ENCODE measurements at regions not wholly inside any gene's neighbourhood (a gene's known extent, or its start where the extent isn't known, plus 50 kb on each side); places are given as distances from the start of the nearest gene placed in this dataset.

DNA sequence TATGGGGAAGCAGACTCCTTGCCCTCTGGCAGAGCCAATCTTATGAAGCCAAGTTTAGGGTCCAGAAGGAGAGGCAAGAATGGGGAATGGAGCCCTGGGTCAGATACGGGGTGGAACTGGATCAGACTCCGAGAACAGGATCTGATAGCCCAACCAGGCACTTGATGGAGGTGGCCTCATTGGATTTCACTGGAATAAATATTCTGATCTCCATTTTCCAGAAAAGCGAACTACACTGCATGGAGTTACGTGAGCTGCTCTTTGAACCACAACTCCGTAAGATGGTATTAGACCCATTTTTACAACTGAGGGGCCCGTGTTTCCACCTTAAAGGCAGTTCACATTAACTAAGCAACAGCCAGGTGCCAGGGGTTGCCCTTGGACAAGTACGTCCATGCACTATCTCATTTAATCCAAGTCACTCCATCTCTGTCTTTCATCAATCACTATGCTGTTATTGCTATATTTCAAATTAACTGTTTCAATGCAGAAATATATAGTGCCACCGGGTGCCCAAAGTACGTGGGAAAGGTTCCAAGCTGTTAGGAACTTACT lies 155.2 kb downstream of the BCL11B start:
- ATAC-seq: no peak
- H3K36me3 Mint-ChIP-seq: no peaks in the 10 kb centered on the region
- H3K4me3 Mint-ChIP-seq: no peak overlapping the region
- H3K4me1 Mint-ChIP-seq: no peaks in the 10 kb centered on the region
- peaks cover 6% of the 10 kb centered on the region for H3K9me3 Mint-ChIP-seq
- no peak overlapping the region for H3K27ac Mint-ChIP-seq
- peaks cover 7% of the 10 kb centered on the region for H3K27me3 Mint-ChIP-seq

DNA sequence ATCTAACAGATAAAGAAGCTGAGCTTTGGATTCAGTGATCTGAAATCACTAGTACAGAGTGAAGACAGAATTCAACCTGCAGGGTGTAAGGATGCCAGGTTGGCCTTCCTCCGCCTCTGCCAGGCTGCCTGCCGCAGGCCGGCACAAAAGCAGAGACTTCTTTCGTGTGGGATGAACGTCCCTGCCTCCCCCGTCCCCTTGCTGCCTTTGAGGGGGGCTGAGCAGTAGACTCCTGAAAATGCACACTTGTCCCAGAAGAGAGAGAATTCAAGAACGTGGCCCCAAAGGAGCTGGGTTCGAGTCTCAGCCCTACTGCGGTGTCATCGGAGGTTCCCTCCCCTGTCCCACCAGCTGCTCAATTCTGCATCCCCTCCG lies 154.3 kb downstream of the BCL11B start:
- H3K4me1 Mint-ChIP-seq: no peaks in the 10 kb centered on the region
- H3K36me3 Mint-ChIP-seq: no peaks in the 10 kb centered on the region
- no peak for ATAC-seq
- H3K27me3 Mint-ChIP-seq: peaks cover 7% of the 10 kb centered on the region
- peaks cover 6% of the 10 kb centered on the region for H3K9me3 Mint-ChIP-seq
- H3K27ac Mint-ChIP-seq: no peak overlapping the region
- H3K4me3 Mint-ChIP-seq: no peak overlapping the region

DNA sequence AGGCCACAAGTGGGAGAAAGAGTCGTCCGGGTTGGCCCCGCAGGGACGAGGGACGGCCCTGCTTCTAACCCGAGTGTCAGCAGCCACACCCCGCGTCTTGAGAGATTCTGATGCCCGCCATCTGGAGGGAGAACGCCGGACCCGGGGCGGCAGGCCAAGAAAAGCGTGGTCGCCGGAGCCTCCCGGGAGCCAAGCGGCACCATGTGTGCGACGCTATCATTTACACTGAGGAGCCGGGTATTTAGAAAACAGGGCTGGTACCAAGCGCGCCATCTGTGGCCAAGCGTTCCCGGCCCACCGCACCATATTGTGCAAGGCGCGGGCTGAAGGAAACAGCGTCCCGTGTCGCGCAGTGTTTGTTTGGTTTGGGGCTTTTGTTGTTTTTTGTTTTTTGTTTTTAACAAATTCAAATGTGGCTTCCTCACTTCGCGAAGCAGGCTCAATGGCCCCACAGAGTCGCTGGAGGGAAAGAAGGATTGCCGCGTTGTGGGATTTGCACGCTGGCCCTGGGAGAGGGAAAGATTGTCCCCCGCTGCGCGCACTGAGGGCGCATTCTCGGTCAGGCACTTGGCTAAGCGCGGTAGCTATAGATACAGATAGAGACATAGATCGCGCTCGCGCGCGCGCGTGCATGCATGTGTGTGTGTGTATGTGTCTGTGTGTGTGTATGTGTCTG lies 153.8 kb downstream of the BCL11B start:
- no peaks in the 10 kb centered on the region for H3K36me3 Mint-ChIP-seq
- no peaks in the 10 kb centered on the region for H3K4me1 Mint-ChIP-seq
- peaks cover 9% of the 10 kb centered on the region for H3K9me3 Mint-ChIP-seq
- H3K27me3 Mint-ChIP-seq: peaks cover 7% of the 10 kb centered on the region
- H3K27ac Mint-ChIP-seq: no peak overlapping the region
- no peak overlapping the region for H3K4me3 Mint-ChIP-seq
- no peak for ATAC-seq

DNA sequence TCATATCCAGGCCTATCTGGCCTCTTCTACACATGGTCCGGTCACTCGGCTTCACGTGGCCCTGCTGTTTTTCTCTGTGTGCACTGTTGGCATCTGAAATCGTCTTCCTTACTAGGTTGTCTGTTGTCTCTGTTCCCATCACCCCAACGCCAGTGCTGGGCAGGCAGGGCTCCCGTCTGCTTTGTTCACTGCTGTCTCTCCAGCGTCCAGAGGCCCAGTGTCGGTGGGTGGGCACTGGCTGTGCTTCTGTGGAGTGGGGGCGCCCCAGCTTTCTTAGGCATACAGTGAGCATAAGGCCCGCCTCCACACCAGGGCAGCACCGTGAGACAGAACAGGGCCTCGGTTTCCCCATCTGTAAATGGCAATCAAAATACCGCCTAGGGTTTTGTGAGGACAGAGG lies 153.1 kb downstream of the BCL11B start:
- peaks cover 7% of the 10 kb centered on the region for H3K27me3 Mint-ChIP-seq
- no peak for ATAC-seq
- no peak overlapping the region for H3K27ac Mint-ChIP-seq
- no peak overlapping the region for H3K4me3 Mint-ChIP-seq
- peaks cover 7% of the 10 kb centered on the region for H3K9me3 Mint-ChIP-seq
- no peaks in the 10 kb centered on the region for H3K36me3 Mint-ChIP-seq
- H3K4me1 Mint-ChIP-seq: no peaks in the 10 kb centered on the region

Data from stimulated activated memory B cell treated with anti-CD40 and anti-IgM and Interleukin-4, amounts not matched to agents 10 μg/mL and 1 μg/mL and 100 μg/mL, for 72 hours (primary cell).